ENCODE measurements at regions not wholly inside any gene's neighbourhood (a gene's known extent, or its start where the extent isn't known, plus 50 kb on each side); places are given as distances from the start of the nearest gene placed in this dataset.

DNA sequence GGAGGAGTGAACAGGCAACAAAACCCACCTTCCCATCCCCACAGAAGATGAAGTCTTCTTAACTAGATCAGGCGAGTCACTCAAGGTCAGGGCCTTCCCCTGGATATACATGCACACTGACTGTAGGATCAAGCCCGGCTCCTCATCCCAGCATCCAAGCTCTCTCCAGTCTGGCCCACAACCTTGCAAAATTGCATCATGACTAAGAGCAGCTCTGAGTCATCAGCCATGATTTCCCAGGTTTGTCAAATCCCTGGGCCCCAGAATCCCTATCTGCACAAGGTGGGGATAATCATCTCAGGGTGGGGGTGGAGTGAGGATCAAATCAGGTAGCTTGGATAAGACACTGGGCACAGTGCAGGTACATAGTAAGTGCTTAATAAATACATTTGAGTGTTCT, 199.3 kb upstream of the GRIK3 start:
- TF ChIP-seq, protein P1, sequence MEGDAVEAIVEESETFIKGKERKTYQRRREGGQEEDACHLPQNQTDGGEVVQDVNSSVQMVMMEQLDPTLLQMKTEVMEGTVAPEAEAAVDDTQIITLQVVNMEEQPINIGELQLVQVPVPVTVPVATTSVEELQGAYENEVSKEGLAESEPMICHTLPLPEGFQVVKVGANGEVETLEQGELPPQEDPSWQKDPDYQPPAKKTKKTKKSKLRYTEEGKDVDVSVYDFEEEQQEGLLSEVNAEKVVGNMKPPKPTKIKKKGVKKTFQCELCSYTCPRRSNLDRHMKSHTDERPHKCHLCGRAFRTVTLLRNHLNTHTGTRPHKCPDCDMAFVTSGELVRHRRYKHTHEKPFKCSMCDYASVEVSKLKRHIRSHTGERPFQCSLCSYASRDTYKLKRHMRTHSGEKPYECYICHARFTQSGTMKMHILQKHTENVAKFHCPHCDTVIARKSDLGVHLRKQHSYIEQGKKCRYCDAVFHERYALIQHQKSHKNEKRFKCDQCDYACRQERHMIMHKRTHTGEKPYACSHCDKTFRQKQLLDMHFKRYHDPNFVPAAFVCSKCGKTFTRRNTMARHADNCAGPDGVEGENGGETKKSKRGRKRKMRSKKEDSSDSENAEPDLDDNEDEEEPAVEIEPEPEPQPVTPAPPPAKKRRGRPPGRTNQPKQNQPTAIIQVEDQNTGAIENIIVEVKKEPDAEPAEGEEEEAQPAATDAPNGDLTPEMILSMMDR (conservative IDR thresholded peaks at IDR 0.05 in 1 of 2, IDR thresholded peaks at IDR 0.05 in 1 of 2; ENCODE audit: low read depth in 1 of 2, low read length in 2 of 2), result no peak
- TF ChIP-seq EZH2 (IDR thresholded peaks at IDR 0.05; ENCODE audit: low read length, missing control alignments), result no peak
- no peaks in the 10 kb centered on the region for H3K79me2 ChIP-seq (ENCODE audit: control insufficient read depth, insufficient read depth, low read length)

DNA sequence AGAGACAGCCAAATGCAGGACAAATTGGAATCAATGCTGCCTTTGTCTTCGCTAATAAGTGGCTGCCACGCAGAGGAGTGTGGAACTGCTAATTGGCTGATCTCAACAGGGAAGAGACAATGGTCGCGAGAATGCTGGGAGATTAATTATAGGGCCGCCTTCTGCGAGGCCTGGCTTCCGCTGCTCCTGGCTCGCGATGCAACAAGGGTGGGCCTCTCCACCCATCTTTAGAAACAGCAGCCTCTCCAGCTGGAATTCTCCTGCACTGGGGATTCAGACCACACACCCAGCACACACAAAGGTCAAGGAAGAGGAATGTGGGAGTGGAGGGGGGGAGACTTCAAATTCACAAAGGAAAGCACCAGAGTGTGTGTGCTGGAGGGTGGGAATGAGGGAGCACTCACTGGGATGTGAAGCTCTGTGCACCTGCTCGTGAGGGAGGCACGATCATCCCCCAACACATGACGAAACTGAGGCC, 200.7 kb upstream of the GRIK3 start:
- H3K27me3 ChIP-seq (ENCODE audit: control insufficient read depth, insufficient read depth, low read length), result no peaks in the 10 kb centered on the region
- no peak overlapping the region for H3K4me3 ChIP-seq (replicated peaks in 1 of 4; ENCODE audit: control extremely low read depth in 1 of 4, insufficient read depth in 1 of 4, low read depth in 3 of 4, low read length in 4 of 4)
- no peak overlapping the region for H3K4me2 ChIP-seq (ENCODE audit: extremely low read depth, insufficient read depth, low read length)
- TF ChIP-seq, protein P1 (conservative IDR thresholded peaks at IDR 0.05 in 1 of 2, IDR thresholded peaks at IDR 0.05 in 1 of 2; ENCODE audit: low read depth in 1 of 2, low read length in 2 of 2), result no peak
- no peak for TF ChIP-seq EZH2 (IDR thresholded peaks at IDR 0.05; ENCODE audit: low read length, missing control alignments)
- H3K36me3 ChIP-seq (ENCODE audit: control insufficient read depth, insufficient read depth, low read length), result no peaks in the 10 kb centered on the region
- H2AFZ ChIP-seq (ENCODE audit: low read length), result no peak overlapping the region
- H3K9ac ChIP-seq (ENCODE audit: insufficient read depth, low read length), result no peak overlapping the region
- no peaks in the 10 kb centered on the region for H3K4me1 ChIP-seq (ENCODE audit: control insufficient read depth, extremely low read depth, insufficient read depth, low read length)
- H3K27ac ChIP-seq (ENCODE audit: insufficient read depth, low read length), result no peak overlapping the region
- H4K20me1 ChIP-seq (ENCODE audit: control insufficient read depth, extremely low read depth, insufficient read depth, low read length), result no peaks in the 10 kb centered on the region
- no peaks in the 10 kb centered on the region for H3K9me3 ChIP-seq (ENCODE audit: control insufficient read depth, insufficient read depth, low read depth, low read length)
- H3K79me2 ChIP-seq (ENCODE audit: control insufficient read depth, insufficient read depth, low read length), result no peaks in the 10 kb centered on the region
- DNase-seq (ENCODE audit: low read depth in 2 of 2), result no peak

More for the DNA sequence above, 199.3 kb upstream of the GRIK3 start:
- Histone ChIP-seq H4K20me1 (ENCODE audit: control insufficient read depth, extremely low read depth, insufficient read depth, low read length) (no peaks in the 10 kb centered on the region), H3K4me3 (replicated peaks in 1 of 4; ENCODE audit: control extremely low read depth in 1 of 4, insufficient read depth in 1 of 4, low read depth in 3 of 4, low read length in 4 of 4) (no peak overlapping the region), H3K36me3 (ENCODE audit: control insufficient read depth, insufficient read depth, low read length) (no peaks in the 10 kb centered on the region), H2AFZ (ENCODE audit: low read length) (no peak overlapping the region), H3K9me3 (ENCODE audit: control insufficient read depth, insufficient read depth, low read depth, low read length) (no peaks in the 10 kb centered on the region), H3K27ac (ENCODE audit: insufficient read depth, low read length) (no peak overlapping the region), H3K9ac (ENCODE audit: insufficient read depth, low read length) (no peak overlapping the region), H3K27me3 (ENCODE audit: control insufficient read depth, insufficient read depth, low read length) (no peaks in the 10 kb centered on the region), H3K4me2 (ENCODE audit: extremely low read depth, insufficient read depth, low read length) (no peak overlapping the region), H3K4me1 (ENCODE audit: control insufficient read depth, extremely low read depth, insufficient read depth, low read length) (no peaks in the 10 kb centered on the region)
- no peak for DNase-seq (ENCODE audit: low read depth in 2 of 2)

DNA sequence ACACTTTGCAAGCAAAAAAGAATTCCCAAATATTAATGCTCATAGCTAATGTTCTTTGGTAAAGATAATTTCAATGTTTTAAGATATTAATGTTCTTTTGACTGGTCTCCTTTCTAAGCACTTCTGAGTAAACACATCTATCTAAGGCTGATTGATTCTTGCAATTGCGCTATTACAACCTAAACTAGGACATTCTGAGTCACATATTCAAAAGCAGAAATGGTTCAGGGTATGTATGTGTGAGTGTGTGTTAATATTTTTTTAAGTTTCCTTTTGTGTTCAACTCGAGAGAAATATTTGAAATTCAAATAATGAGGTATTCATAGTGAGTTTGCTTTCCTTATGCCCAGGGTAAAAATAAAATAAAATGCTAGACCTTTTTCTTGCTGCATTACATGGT, 203.6 kb upstream of the GRIK3 start:
- H4K20me1 ChIP-seq (ENCODE audit: control insufficient read depth, extremely low read depth, insufficient read depth, low read length), result no peaks in the 10 kb centered on the region
- no peaks in the 10 kb centered on the region for H3K79me2 ChIP-seq (ENCODE audit: control insufficient read depth, insufficient read depth, low read length)
- no peak overlapping the region for H3K27ac ChIP-seq (ENCODE audit: insufficient read depth, low read length)

More for the DNA sequence above, 203.6 kb upstream of the GRIK3 start:
- H3K9me3 ChIP-seq (ENCODE audit: control insufficient read depth, insufficient read depth, low read depth, low read length), result no peaks in the 10 kb centered on the region
- H3K36me3 ChIP-seq (ENCODE audit: control insufficient read depth, insufficient read depth, low read length), result no peaks in the 10 kb centered on the region
- no peak overlapping the region for H2AFZ ChIP-seq (ENCODE audit: low read length)
- H3K4me3 ChIP-seq (replicated peaks in 1 of 4; ENCODE audit: control extremely low read depth in 1 of 4, insufficient read depth in 1 of 4, low read depth in 3 of 4, low read length in 4 of 4), result no peak overlapping the region
- H3K4me2 ChIP-seq (ENCODE audit: extremely low read depth, insufficient read depth, low read length), result no peak overlapping the region
- DNase-seq (ENCODE audit: low read depth in 2 of 2), result no peak
- H3K9ac ChIP-seq (ENCODE audit: insufficient read depth, low read length), result no peak overlapping the region
- H3K27me3 ChIP-seq (ENCODE audit: control insufficient read depth, insufficient read depth, low read length), result no peaks in the 10 kb centered on the region
- TF ChIP-seq, protein P1 (conservative IDR thresholded peaks at IDR 0.05 in 1 of 2, IDR thresholded peaks at IDR 0.05 in 1 of 2; ENCODE audit: low read depth in 1 of 2, low read length in 2 of 2), result no peak
- TF ChIP-seq EZH2 (IDR thresholded peaks at IDR 0.05; ENCODE audit: low read length, missing control alignments), result no peak
- H3K4me1 ChIP-seq (ENCODE audit: control insufficient read depth, extremely low read depth, insufficient read depth, low read length), result no peaks in the 10 kb centered on the region

Measured in fibroblast of lung (primary cell).